ENCODE measurements at regions not wholly inside any gene's neighbourhood (a gene's known extent, or its start where the extent isn't known, plus 50 kb on each side); places are given as distances from the start of the nearest gene placed in this dataset.

- H3K36me3 ChIP-seq (ENCODE audit: insufficient read depth, low read length) = no peaks in the 10 kb centered on the region
- H3K4me3 ChIP-seq = no peak overlapping the region
- H3K27ac ChIP-seq = no peak overlapping the region
- H3K9ac ChIP-seq (ENCODE audit: insufficient read length) = no peak overlapping the region
- no peaks in the 10 kb centered on the region for H3K9me3 ChIP-seq (ENCODE audit: low read depth, low read length)
- DNase-seq (ENCODE audit: low read depth, low spot score) = no peak
- TF ChIP-seq POLR2AphosphoS5 (IDR thresholded peaks at IDR 0.05; ENCODE audit: borderline replicate concordance, low read depth, low read length) = no peak
- no peak for TF ChIP-seq EZH2 (IDR thresholded peaks at IDR 0.05)
- no peak for TF ChIP-seq FOXP2 (optimal IDR thresholded peaks at IDR 0.05; ENCODE audit: control extremely low read depth, extremely low read length, insufficient read depth)
Observed at GRCh38 chr9:89725271-89725670, 120.5 kb downstream of the GADD45G start.

GRCh38 chr9:89729954-89730530 is 125.2 kb downstream of the GADD45G start:
- no peak overlapping the region for H3K4me3 ChIP-seq
- TF ChIP-seq EZH2 (IDR thresholded peaks at IDR 0.05) (no peak), FOXP2 (optimal IDR thresholded peaks at IDR 0.05; ENCODE audit: control extremely low read depth, extremely low read length, insufficient read depth) (no peak), POLR2AphosphoS5 (IDR thresholded peaks at IDR 0.05; ENCODE audit: borderline replicate concordance, low read depth, low read length) (no peak)
- no peaks in the 10 kb centered on the region for H3K9me3 ChIP-seq (ENCODE audit: low read depth, low read length)
- H3K36me3 ChIP-seq (ENCODE audit: insufficient read depth, low read length) = no peaks in the 10 kb centered on the region
- no peak overlapping the region for H3K27ac ChIP-seq
- H3K9ac ChIP-seq (ENCODE audit: insufficient read length) = no peak overlapping the region
- no peak for DNase-seq (ENCODE audit: low read depth, low spot score)

GRCh38 chr9:89730715-89731114 is 125.9 kb downstream of the GADD45G start:
- Histone ChIP-seq H3K4me3 (no peak overlapping the region), H3K36me3 (ENCODE audit: insufficient read depth, low read length) (no peaks in the 10 kb centered on the region), H3K9ac (ENCODE audit: insufficient read length) (no peak overlapping the region), H3K9me3 (ENCODE audit: low read depth, low read length) (no peaks in the 10 kb centered on the region), H3K27ac (no peak overlapping the region)
- DNase-seq (ENCODE audit: low read depth, low spot score) = no peak
- TF ChIP-seq FOXP2 (optimal IDR thresholded peaks at IDR 0.05; ENCODE audit: control extremely low read depth, extremely low read length, insufficient read depth) (no peak), POLR2AphosphoS5 (IDR thresholded peaks at IDR 0.05; ENCODE audit: borderline replicate concordance, low read depth, low read length) (no peak), EZH2 (IDR thresholded peaks at IDR 0.05) (no peak)

GRCh38 chr9:89731262-89732182 is 126.7 kb downstream of the GADD45G start:
- H3K4me3 ChIP-seq = no peak overlapping the region
- H3K9ac ChIP-seq (ENCODE audit: insufficient read length) = no peak overlapping the region
- no peak overlapping the region for H3K27ac ChIP-seq
- H3K36me3 ChIP-seq (ENCODE audit: insufficient read depth, low read length) = no peaks in the 10 kb centered on the region
- TF ChIP-seq POLR2AphosphoS5 (IDR thresholded peaks at IDR 0.05; ENCODE audit: borderline replicate concordance, low read depth, low read length) (no peak), EZH2 (IDR thresholded peaks at IDR 0.05) (no peak)
- H3K9me3 ChIP-seq (ENCODE audit: low read depth, low read length) = no peaks in the 10 kb centered on the region
- no peak for DNase-seq (ENCODE audit: low read depth, low spot score)

- no peak for DNase-seq (ENCODE audit: low read depth, low spot score)
- Histone ChIP-seq H3K9me3 (ENCODE audit: low read depth, low read length) (no peaks in the 10 kb centered on the region), H3K9ac (ENCODE audit: insufficient read length) (no peak overlapping the region), H3K27ac (no peak overlapping the region), H3K4me3 (no peak overlapping the region), H3K36me3 (ENCODE audit: insufficient read depth, low read length) (no peaks in the 10 kb centered on the region)
- TF ChIP-seq EZH2 (IDR thresholded peaks at IDR 0.05) (no peak), FOXP2 (optimal IDR thresholded peaks at IDR 0.05; ENCODE audit: control extremely low read depth, extremely low read length, insufficient read depth) (no peak), POLR2AphosphoS5 (IDR thresholded peaks at IDR 0.05; ENCODE audit: borderline replicate concordance, low read depth, low read length) (no peak)
Observed at GRCh38 chr9:89732295-89732938, 127.6 kb downstream of the GADD45G start.

- Histone ChIP-seq H3K27ac (no peak overlapping the region), H3K4me3 (no peak overlapping the region), H3K9me3 (ENCODE audit: low read depth, low read length) (no peaks in the 10 kb centered on the region), H3K36me3 (ENCODE audit: insufficient read depth, low read length) (no peaks in the 10 kb centered on the region), H3K9ac (ENCODE audit: insufficient read length) (no peak overlapping the region)
- TF ChIP-seq POLR2AphosphoS5 (IDR thresholded peaks at IDR 0.05; ENCODE audit: borderline replicate concordance, low read depth, low read length) (no peak), EZH2 (IDR thresholded peaks at IDR 0.05) (no peak), FOXP2 (optimal IDR thresholded peaks at IDR 0.05; ENCODE audit: control extremely low read depth, extremely low read length, insufficient read depth) (no peak)
- DNase-seq (ENCODE audit: low read depth, low spot score) = no peak
Observed at GRCh38 chr9:89732939-89733324, 128.1 kb downstream of the GADD45G start.

- no peak for TF ChIP-seq POLR2AphosphoS5 (IDR thresholded peaks at IDR 0.05; ENCODE audit: borderline replicate concordance, low read depth, low read length)
- no peak for TF ChIP-seq FOXP2 (optimal IDR thresholded peaks at IDR 0.05; ENCODE audit: control extremely low read depth, extremely low read length, insufficient read depth)
- TF ChIP-seq EZH2 (IDR thresholded peaks at IDR 0.05) = no peak
- Histone ChIP-seq H3K27ac (no peak overlapping the region), H3K9me3 (ENCODE audit: low read depth, low read length) (no peaks in the 10 kb centered on the region), H3K9ac (ENCODE audit: insufficient read length) (no peak overlapping the region), H3K36me3 (ENCODE audit: insufficient read depth, low read length) (no peaks in the 10 kb centered on the region), H3K4me3 (no peak overlapping the region)
- no peak for DNase-seq (ENCODE audit: low read depth, low spot score)
Observed at GRCh38 chr9:89734600-89735041, 129.8 kb downstream of the GADD45G start.
